Epithelial cell of proximal tubule (primary cell): ENCODE measurements at regions not wholly inside any gene's neighbourhood (a gene's known extent, or its start where the extent isn't known, plus 50 kb on each side); places are given as distances from the start of the nearest gene placed in this dataset.

Source experiments
- DNase-seq: peaks from one replicate; pipeline ENCODE4 v3.0.0-alpha.2; 2011; ENCODE audit warnings: low read depth
- H3K4me3 ChIP-seq: 2 replicates; pipeline ENCODE4 v1.5.1; 2011; ENCODE audit warnings: low read depth, mild to moderate bottlenecking, low read length
- CTCF ChIP-seq: conservative IDR thresholded peaks from 2 replicates; pipeline ENCODE4 v1.5.1; 2012; ENCODE audit warnings: low read depth, mild to moderate bottlenecking, low read length

GRCh38 chr5:124692950-124693349, 53.5 kb downstream of the ZNF608 start:
- DNase-seq, result no peak
- no peak for TF ChIP-seq CTCF
- H3K4me3 ChIP-seq, result no peak overlapping the region

- no peak for DNase-seq
- TF ChIP-seq CTCF, result no peak
- H3K4me3 ChIP-seq, result no peak overlapping the region
Observed at GRCh38 chr5:124692324-124692723, 54.1 kb downstream of the ZNF608 start.

GRCh38 chr5:124689653-124690052, 56.8 kb downstream of the ZNF608 start:
- TF ChIP-seq CTCF, result no peak
- DNase-seq, result no peak
- H3K4me3 ChIP-seq, result no peak overlapping the region

GRCh38 chr5:124686239-124687004, 60.0 kb downstream of the ZNF608 start:
- DNase-seq, result no peak
- no peak for TF ChIP-seq CTCF
- no peak overlapping the region for H3K4me3 ChIP-seq

- no peak for DNase-seq
- no peak for TF ChIP-seq CTCF
- H3K4me3 ChIP-seq, result no peak overlapping the region
Observed at GRCh38 chr5:124685404-124685930, 61.0 kb downstream of the ZNF608 start.

GRCh38 chr5:124683917-124684555, 62.4 kb downstream of the ZNF608 start:
- TF ChIP-seq CTCF, result no peak
- no peak for DNase-seq
- no peak overlapping the region for H3K4me3 ChIP-seq
